SIG-M5 treated with dmso at 0.1 percent for 504 hours (cell line): ENCODE measurements at regions not wholly inside any gene's neighbourhood (a gene's known extent, or its start where the extent isn't known, plus 50 kb on each side); places are given as distances from the start of the nearest gene placed in this dataset.

ENCODE experiments used
- DNase-seq: peaks from one replicate; lab custom pipeline; 2025; ENCODE audit not compliant: unreplicated experiment; lab: John Stamatoyannopoulos, UW

- no peak for DNase-seq
Measured at GRCh38 chr13:55403887-55404487, 1736.7 kb upstream of the PRR20A start.

- no peak for DNase-seq
Measured at GRCh38 chr13:55410398-55411330, 1730.1 kb upstream of the PRR20A start.

- DNase-seq = no peak
Measured at GRCh38 chr13:55418095-55418494, 1722.6 kb upstream of the PRR20A start.

GRCh38 chr13:55432814-55433213 lies 1707.9 kb upstream of the PRR20A start:
- no peak for DNase-seq

- no peak for DNase-seq
Measured at GRCh38 chr13:55437162-55437561, 1703.6 kb upstream of the PRR20A start.

GRCh38 chr13:55439450-55439849 lies 1701.3 kb upstream of the PRR20A start:
- no peak for DNase-seq

- no peak for DNase-seq
Measured at GRCh38 chr13:55440465-55441085, 1700.1 kb upstream of the PRR20A start.

- no peak for DNase-seq
Measured at GRCh38 chr13:55464222-55464621, 1676.5 kb upstream of the PRR20A start.

- DNase-seq = no peak
Measured at GRCh38 chr13:55467476-55467875, 1673.2 kb upstream of the PRR20A start.

- DNase-seq = no peak
Measured at GRCh38 chr13:55483626-55484158, 1657.0 kb upstream of the PRR20A start.

GRCh38 chr13:55493297-55493696 lies 1647.4 kb upstream of the PRR20A start:
- no peak for DNase-seq

- no peak for DNase-seq
Measured at GRCh38 chr13:55497486-55497885, 1643.2 kb upstream of the PRR20A start.

GRCh38 chr13:55500694-55501093 lies 1640.0 kb upstream of the PRR20A start:
- no peak for DNase-seq

GRCh38 chr13:55516610-55517009 lies 1624.1 kb upstream of the PRR20A start:
- no peak for DNase-seq

GRCh38 chr13:55517312-55517711 lies 1623.4 kb upstream of the PRR20A start:
- DNase-seq = no peak

GRCh38 chr13:55528434-55528833 lies 1612.3 kb upstream of the PRR20A start:
- DNase-seq = no peak

GRCh38 chr13:55534306-55534705 lies 1606.4 kb upstream of the PRR20A start:
- no peak for DNase-seq

- no peak for DNase-seq
Measured at GRCh38 chr13:55538424-55538823, 1602.3 kb upstream of the PRR20A start.

- no peak for DNase-seq
Measured at GRCh38 chr13:55543053-55543452, 1597.7 kb upstream of the PRR20A start.

- DNase-seq = no peak
Measured at GRCh38 chr13:55550624-55551023, 1590.1 kb upstream of the PRR20A start.

GRCh38 chr13:55553701-55554100 lies 1587.0 kb upstream of the PRR20A start:
- DNase-seq = no peak

- no peak for DNase-seq
Measured at GRCh38 chr13:55554741-55555140, 1586.0 kb upstream of the PRR20A start.
